ENCODE measurements at regions not wholly inside any gene's neighbourhood (a gene's known extent, or its start where the extent isn't known, plus 50 kb on each side); places are given as distances from the start of the nearest gene placed in this dataset.

DNA sequence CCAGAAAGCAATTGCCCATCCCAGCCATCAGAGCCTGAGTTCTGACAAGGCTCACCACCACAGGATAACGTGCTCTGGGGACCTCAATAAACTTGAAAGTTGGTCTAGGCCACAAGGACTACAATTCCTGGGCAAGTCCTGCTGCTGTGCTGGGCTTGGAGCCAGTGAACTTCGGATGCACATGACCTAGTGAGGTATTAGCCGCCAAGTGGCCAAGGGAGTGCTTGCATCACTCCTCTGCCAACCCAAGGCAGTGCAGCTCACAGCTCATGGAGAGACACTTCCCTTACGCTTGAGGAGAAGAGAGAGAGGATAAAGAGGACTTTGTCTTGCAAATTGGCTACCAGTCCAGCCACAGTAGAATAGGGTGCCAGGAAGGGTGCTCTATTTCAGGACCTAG lies 219.6 kb downstream of the MBD2 start:
- Histone ChIP-seq H3K27me3 (ENCODE audit: insufficient read depth, low read length) (no peaks in the 10 kb centered on the region), H2AK5ac (ENCODE audit: low read length) (no peak overlapping the region), H4K12ac (ENCODE audit: low read depth, low read length) (no peak overlapping the region), H3K9me3 (ENCODE audit: insufficient read depth, low read depth, low read length) (no peaks in the 10 kb centered on the region), H3K23ac (ENCODE audit: low read length) (no peak overlapping the region), H3K9ac (ENCODE audit: low read length) (no peak overlapping the region), H3K18ac (ENCODE audit: low read length) (no peak overlapping the region), H3K4me2 (ENCODE audit: low read length) (no peak overlapping the region), H3K14ac (ENCODE audit: low read length) (no peak overlapping the region), H2AFZ (ENCODE audit: insufficient read depth, low read length, poor library complexity) (no peak overlapping the region), H2BK12ac (ENCODE audit: low read length) (no peak overlapping the region), H3K4me1 (ENCODE audit: control insufficient read depth in 1 of 2, insufficient read depth in 2 of 2, low read length in 2 of 2) (no peaks in the 10 kb centered on the region), H3K36me3 (ENCODE audit: control insufficient read depth in 1 of 2, insufficient read depth in 2 of 2, low read length in 2 of 2) (no peaks in the 10 kb centered on the region), H2BK120ac (ENCODE audit: insufficient read depth, low read length, poor library complexity) (no peak overlapping the region), H2BK5ac (ENCODE audit: low read depth, low read length, poor library complexity) (no peak overlapping the region), H3K4ac (ENCODE audit: low read depth, low read length) (no peak overlapping the region), H3K79me1 (ENCODE audit: low read length) (no peaks in the 10 kb centered on the region), H4K8ac (ENCODE audit: low read depth, low read length) (no peak overlapping the region), H3K27ac (ENCODE audit: low read depth, low read length) (no peak overlapping the region), H3K79me2 (ENCODE audit: control insufficient read depth, insufficient read depth, low read length, poor library complexity) (no peaks in the 10 kb centered on the region), H3K4me3 (ENCODE audit: low read depth, low read length) (no peak overlapping the region), H4K91ac (ENCODE audit: low read depth, low read length) (no peak overlapping the region)
- DNase-seq, result peak in 1 of 2 donors; percentile 13
- WGBS (ENCODE audit: extremely low coverage, insufficient coverage, insufficient read length), result no CpG with 5 or more reads among the region's 4 CpGs

- no peak overlapping the region for H2BK120ac ChIP-seq (ENCODE audit: insufficient read depth, low read length, poor library complexity)
- H2AFZ ChIP-seq (ENCODE audit: insufficient read depth, low read length, poor library complexity), result no peak overlapping the region
- no peaks in the 10 kb centered on the region for H3K9me3 ChIP-seq (ENCODE audit: insufficient read depth, low read depth, low read length)
- no peaks in the 10 kb centered on the region for H3K79me1 ChIP-seq (ENCODE audit: low read length)
- no peak overlapping the region for H4K91ac ChIP-seq (ENCODE audit: low read depth, low read length)
- H2BK5ac ChIP-seq (ENCODE audit: low read depth, low read length, poor library complexity), result no peak overlapping the region
- no peaks in the 10 kb centered on the region for H3K4me1 ChIP-seq (ENCODE audit: control insufficient read depth in 1 of 2, insufficient read depth in 2 of 2, low read length in 2 of 2)
- DNase-seq, result no peak
- no peak overlapping the region for H3K14ac ChIP-seq (ENCODE audit: low read length)
- H2AK5ac ChIP-seq (ENCODE audit: low read length), result no peak overlapping the region
- no peak overlapping the region for H3K18ac ChIP-seq (ENCODE audit: low read length)
- H4K8ac ChIP-seq (ENCODE audit: low read depth, low read length), result no peak overlapping the region
- H3K23ac ChIP-seq (ENCODE audit: low read length), result no peak overlapping the region
- H3K27me3 ChIP-seq (ENCODE audit: insufficient read depth, low read length), result no peaks in the 10 kb centered on the region
- no peak overlapping the region for H3K4ac ChIP-seq (ENCODE audit: low read depth, low read length)
- WGBS (ENCODE audit: extremely low coverage, insufficient coverage, insufficient read length), result no CpG with 5 or more reads among the region's 2 CpGs
- H2BK12ac ChIP-seq (ENCODE audit: low read length), result no peak overlapping the region
- H3K36me3 ChIP-seq (ENCODE audit: control insufficient read depth in 1 of 2, insufficient read depth in 2 of 2, low read length in 2 of 2), result no peaks in the 10 kb centered on the region
- H3K79me2 ChIP-seq (ENCODE audit: control insufficient read depth, insufficient read depth, low read length, poor library complexity), result no peaks in the 10 kb centered on the region
- no peak overlapping the region for H4K12ac ChIP-seq (ENCODE audit: low read depth, low read length)
- no peak overlapping the region for H3K4me2 ChIP-seq (ENCODE audit: low read length)
- no peak overlapping the region for H3K9ac ChIP-seq (ENCODE audit: low read length)
- no peak overlapping the region for H3K4me3 ChIP-seq (ENCODE audit: low read depth, low read length)
- no peak overlapping the region for H3K27ac ChIP-seq (ENCODE audit: low read depth, low read length)
Observed at GRCh38 chr18:54003195-54003594, 221.3 kb downstream of the MBD2 start.

- no peak for DNase-seq
- Histone ChIP-seq H3K4me1 (ENCODE audit: control insufficient read depth in 1 of 2, insufficient read depth in 2 of 2, low read length in 2 of 2) (no peaks in the 10 kb centered on the region), H3K27ac (ENCODE audit: low read depth, low read length) (no peak overlapping the region), H3K14ac (ENCODE audit: low read length) (no peak overlapping the region), H3K4me3 (ENCODE audit: low read depth, low read length) (no peak overlapping the region), H3K9me3 (ENCODE audit: insufficient read depth, low read depth, low read length) (no peaks in the 10 kb centered on the region), H2AK5ac (ENCODE audit: low read length) (no peak overlapping the region), H4K12ac (ENCODE audit: low read depth, low read length) (no peak overlapping the region), H3K9ac (ENCODE audit: low read length) (no peak overlapping the region), H3K27me3 (ENCODE audit: insufficient read depth, low read length) (no peaks in the 10 kb centered on the region), H3K4me2 (ENCODE audit: low read length) (no peak overlapping the region), H3K4ac (ENCODE audit: low read depth, low read length) (no peak overlapping the region), H3K23ac (ENCODE audit: low read length) (no peak overlapping the region), H3K79me2 (ENCODE audit: control insufficient read depth, insufficient read depth, low read length, poor library complexity) (no peaks in the 10 kb centered on the region), H2BK12ac (ENCODE audit: low read length) (no peak overlapping the region), H2BK5ac (ENCODE audit: low read depth, low read length, poor library complexity) (no peak overlapping the region), H2BK120ac (ENCODE audit: insufficient read depth, low read length, poor library complexity) (no peak overlapping the region), H3K36me3 (ENCODE audit: control insufficient read depth in 1 of 2, insufficient read depth in 2 of 2, low read length in 2 of 2) (no peaks in the 10 kb centered on the region), H4K91ac (ENCODE audit: low read depth, low read length) (no peak overlapping the region), H2AFZ (ENCODE audit: insufficient read depth, low read length, poor library complexity) (no peak overlapping the region), H3K79me1 (ENCODE audit: low read length) (no peaks in the 10 kb centered on the region), H3K18ac (ENCODE audit: low read length) (no peak overlapping the region), H4K8ac (ENCODE audit: low read depth, low read length) (no peak overlapping the region)
- WGBS (ENCODE audit: extremely low coverage, insufficient coverage, insufficient read length), result no CpG with 5 or more reads among the region's 1 CpG
Observed at GRCh38 chr18:53997064-53997463, 227.4 kb downstream of the MBD2 start.

DNA sequence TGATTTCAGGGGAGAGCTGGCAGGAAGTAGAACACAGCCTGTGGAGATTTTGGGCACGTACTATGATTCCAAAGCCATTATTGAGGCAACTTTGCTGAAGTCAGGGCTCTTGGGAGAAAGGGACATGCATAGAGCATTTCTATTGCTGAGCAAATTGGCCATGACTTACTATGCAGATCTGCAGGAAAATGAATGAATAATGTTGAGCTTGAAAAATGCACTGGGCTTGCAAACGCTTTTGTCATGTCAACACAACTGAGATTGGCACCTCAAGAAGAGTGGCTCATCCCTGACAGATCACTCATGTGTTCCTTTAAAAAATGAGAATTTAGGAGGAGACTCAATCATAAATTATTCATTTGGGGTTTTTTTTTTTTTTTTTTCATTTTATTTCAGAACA lies 230.5 kb downstream of the MBD2 start:
- no peak overlapping the region for H3K4me3 ChIP-seq (ENCODE audit: low read depth, low read length)
- no peak overlapping the region for H2AK5ac ChIP-seq (ENCODE audit: low read length)
- H2AFZ ChIP-seq (ENCODE audit: insufficient read depth, low read length, poor library complexity), result no peak overlapping the region
- no peak overlapping the region for H2BK120ac ChIP-seq (ENCODE audit: insufficient read depth, low read length, poor library complexity)
- no peaks in the 10 kb centered on the region for H3K27me3 ChIP-seq (ENCODE audit: insufficient read depth, low read length)
- no peak overlapping the region for H3K9ac ChIP-seq (ENCODE audit: low read length)
- H3K4me2 ChIP-seq (ENCODE audit: low read length), result no peak overlapping the region
- no peak overlapping the region for H4K8ac ChIP-seq (ENCODE audit: low read depth, low read length)
- H3K18ac ChIP-seq (ENCODE audit: low read length), result no peak overlapping the region
- no peaks in the 10 kb centered on the region for H3K9me3 ChIP-seq (ENCODE audit: insufficient read depth, low read depth, low read length)
- DNase-seq, result no peak
- H4K12ac ChIP-seq (ENCODE audit: low read depth, low read length), result no peak overlapping the region
- no peaks in the 10 kb centered on the region for H3K79me2 ChIP-seq (ENCODE audit: control insufficient read depth, insufficient read depth, low read length, poor library complexity)
- H3K23ac ChIP-seq (ENCODE audit: low read length), result no peak overlapping the region
- no peaks in the 10 kb centered on the region for H3K79me1 ChIP-seq (ENCODE audit: low read length)
- H4K91ac ChIP-seq (ENCODE audit: low read depth, low read length), result no peak overlapping the region
- no peak overlapping the region for H2BK5ac ChIP-seq (ENCODE audit: low read depth, low read length, poor library complexity)
- H3K4ac ChIP-seq (ENCODE audit: low read depth, low read length), result no peak overlapping the region
- H3K4me1 ChIP-seq (ENCODE audit: control insufficient read depth in 1 of 2, insufficient read depth in 2 of 2, low read length in 2 of 2), result peaks cover 0 to 2% of the 10 kb centered on the region in 2 experiments
- no peak overlapping the region for H3K27ac ChIP-seq (ENCODE audit: low read depth, low read length)
- no CpG with 5 or more reads among the region's 2 CpGs for WGBS (ENCODE audit: extremely low coverage, insufficient coverage, insufficient read length)
- no peak overlapping the region for H2BK12ac ChIP-seq (ENCODE audit: low read length)
- no peaks in the 10 kb centered on the region for H3K36me3 ChIP-seq (ENCODE audit: control insufficient read depth in 1 of 2, insufficient read depth in 2 of 2, low read length in 2 of 2)
- no peak overlapping the region for H3K14ac ChIP-seq (ENCODE audit: low read length)
